ENCODE measurements at regions not wholly inside any gene's neighbourhood (a gene's known extent, or its start where the extent isn't known, plus 50 kb on each side); places are given as distances from the start of the nearest gene placed in this dataset.

DNA sequence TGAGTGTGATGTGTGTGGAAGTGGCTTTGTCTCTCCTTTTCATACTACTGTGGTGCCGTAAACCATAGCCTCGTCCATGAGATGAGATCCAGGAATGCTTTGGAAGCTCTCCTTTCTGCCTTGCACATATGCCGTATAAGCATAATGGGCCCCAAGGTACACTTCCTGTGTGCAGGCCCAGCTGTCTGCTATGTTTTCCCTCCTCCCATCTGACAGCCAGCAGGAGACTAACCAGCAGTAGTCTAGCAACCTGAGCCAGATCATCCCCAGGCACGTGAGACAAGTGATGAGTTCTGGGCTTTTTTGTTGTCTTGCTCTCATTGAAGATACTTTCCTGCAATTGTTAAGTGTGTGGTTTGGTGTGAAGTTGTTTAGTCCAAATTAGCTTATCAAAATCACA lies 555.5 kb upstream of the LRRTM4 start:
- Histone ChIP-seq H3K9me3 (ENCODE audit: control insufficient read depth, insufficient read depth, low read depth, low read length) (no peaks in the 10 kb centered on the region), H3K79me2 (ENCODE audit: control insufficient read depth, insufficient read depth, low read length) (no peaks in the 10 kb centered on the region), H3K27ac (ENCODE audit: insufficient read depth, low read length) (no peak overlapping the region), H3K4me3 (replicated peaks in 1 of 4; ENCODE audit: control extremely low read depth in 1 of 4, insufficient read depth in 1 of 4, low read depth in 3 of 4, low read length in 4 of 4) (no peak overlapping the region), H3K36me3 (ENCODE audit: control insufficient read depth, insufficient read depth, low read length) (no peaks in the 10 kb centered on the region), H3K4me1 (ENCODE audit: control insufficient read depth, extremely low read depth, insufficient read depth, low read length) (no peaks in the 10 kb centered on the region), H3K27me3 (ENCODE audit: control insufficient read depth, insufficient read depth, low read length) (no peaks in the 10 kb centered on the region), H2AFZ (ENCODE audit: low read length) (no peak overlapping the region), H4K20me1 (ENCODE audit: control insufficient read depth, extremely low read depth, insufficient read depth, low read length) (no peaks in the 10 kb centered on the region), H3K9ac (ENCODE audit: insufficient read depth, low read length) (no peak overlapping the region), H3K4me2 (ENCODE audit: extremely low read depth, insufficient read depth, low read length) (no peak overlapping the region)
- TF ChIP-seq, protein P1, sequence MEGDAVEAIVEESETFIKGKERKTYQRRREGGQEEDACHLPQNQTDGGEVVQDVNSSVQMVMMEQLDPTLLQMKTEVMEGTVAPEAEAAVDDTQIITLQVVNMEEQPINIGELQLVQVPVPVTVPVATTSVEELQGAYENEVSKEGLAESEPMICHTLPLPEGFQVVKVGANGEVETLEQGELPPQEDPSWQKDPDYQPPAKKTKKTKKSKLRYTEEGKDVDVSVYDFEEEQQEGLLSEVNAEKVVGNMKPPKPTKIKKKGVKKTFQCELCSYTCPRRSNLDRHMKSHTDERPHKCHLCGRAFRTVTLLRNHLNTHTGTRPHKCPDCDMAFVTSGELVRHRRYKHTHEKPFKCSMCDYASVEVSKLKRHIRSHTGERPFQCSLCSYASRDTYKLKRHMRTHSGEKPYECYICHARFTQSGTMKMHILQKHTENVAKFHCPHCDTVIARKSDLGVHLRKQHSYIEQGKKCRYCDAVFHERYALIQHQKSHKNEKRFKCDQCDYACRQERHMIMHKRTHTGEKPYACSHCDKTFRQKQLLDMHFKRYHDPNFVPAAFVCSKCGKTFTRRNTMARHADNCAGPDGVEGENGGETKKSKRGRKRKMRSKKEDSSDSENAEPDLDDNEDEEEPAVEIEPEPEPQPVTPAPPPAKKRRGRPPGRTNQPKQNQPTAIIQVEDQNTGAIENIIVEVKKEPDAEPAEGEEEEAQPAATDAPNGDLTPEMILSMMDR (conservative IDR thresholded peaks at IDR 0.05 in 1 of 2, IDR thresholded peaks at IDR 0.05 in 1 of 2; ENCODE audit: low read depth in 1 of 2, low read length in 2 of 2) = no peak
- TF ChIP-seq EZH2 (IDR thresholded peaks at IDR 0.05; ENCODE audit: low read length, missing control alignments) = no peak
- no peak for DNase-seq (ENCODE audit: low read depth in 2 of 2)

DNA sequence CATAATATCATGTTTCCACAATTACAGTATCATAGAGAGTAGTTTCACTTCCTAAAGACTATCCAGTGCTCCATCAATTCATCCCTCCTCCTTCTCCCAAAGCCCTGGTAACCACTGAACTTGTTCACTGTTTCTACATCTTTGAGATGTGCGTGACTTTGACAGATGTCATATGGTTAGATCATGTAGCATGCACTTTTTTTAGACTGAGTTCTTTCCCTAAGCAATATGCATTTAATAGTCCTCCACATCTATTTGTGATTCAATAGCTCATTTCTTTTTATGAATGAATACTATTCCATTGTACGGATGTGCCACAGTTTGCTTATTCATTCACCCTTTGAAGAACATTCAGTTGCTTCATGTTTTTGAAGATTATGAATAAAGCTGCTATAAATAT lies 560.4 kb upstream of the LRRTM4 start:
- no peak overlapping the region for H3K27ac ChIP-seq (ENCODE audit: insufficient read depth, low read length)
- DNase-seq (ENCODE audit: low read depth in 2 of 2) = no peak
- H3K27me3 ChIP-seq (ENCODE audit: control insufficient read depth, insufficient read depth, low read length) = no peaks in the 10 kb centered on the region
- H3K4me3 ChIP-seq (replicated peaks in 1 of 4; ENCODE audit: control extremely low read depth in 1 of 4, insufficient read depth in 1 of 4, low read depth in 3 of 4, low read length in 4 of 4) = no peak overlapping the region
- no peaks in the 10 kb centered on the region for H3K9me3 ChIP-seq (ENCODE audit: control insufficient read depth, insufficient read depth, low read depth, low read length)
- no peak for TF ChIP-seq EZH2 (IDR thresholded peaks at IDR 0.05; ENCODE audit: low read length, missing control alignments)
- TF ChIP-seq, protein P1 (conservative IDR thresholded peaks at IDR 0.05 in 1 of 2, IDR thresholded peaks at IDR 0.05 in 1 of 2; ENCODE audit: low read depth in 1 of 2, low read length in 2 of 2) = no peak
- no peak overlapping the region for H3K9ac ChIP-seq (ENCODE audit: insufficient read depth, low read length)
- no peaks in the 10 kb centered on the region for H4K20me1 ChIP-seq (ENCODE audit: control insufficient read depth, extremely low read depth, insufficient read depth, low read length)
- H3K4me2 ChIP-seq (ENCODE audit: extremely low read depth, insufficient read depth, low read length) = no peak overlapping the region
- H3K79me2 ChIP-seq (ENCODE audit: control insufficient read depth, insufficient read depth, low read length) = no peaks in the 10 kb centered on the region
- H2AFZ ChIP-seq (ENCODE audit: low read length) = no peak overlapping the region
- H3K4me1 ChIP-seq (ENCODE audit: control insufficient read depth, extremely low read depth, insufficient read depth, low read length) = no peaks in the 10 kb centered on the region
- H3K36me3 ChIP-seq (ENCODE audit: control insufficient read depth, insufficient read depth, low read length) = no peaks in the 10 kb centered on the region

DNA sequence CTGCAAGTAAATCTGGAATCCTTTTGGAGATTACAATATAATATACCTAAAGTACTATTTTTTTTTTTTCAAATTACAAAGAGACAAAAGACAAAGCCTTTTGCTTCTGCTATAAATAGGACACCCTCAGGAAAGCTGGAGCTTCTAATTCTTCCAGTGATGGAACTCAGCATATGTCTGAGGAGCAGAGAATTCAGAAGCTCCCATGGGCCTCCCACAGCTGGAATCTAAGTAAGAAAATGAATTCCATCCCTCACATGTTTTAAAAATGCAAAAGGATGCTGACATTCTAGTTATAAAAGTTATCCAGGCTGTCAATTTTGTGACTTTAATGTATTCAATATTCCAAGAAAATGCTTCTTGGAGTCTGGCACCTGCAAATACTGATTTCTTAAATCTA lies 571.3 kb upstream of the LRRTM4 start:
- no peak for DNase-seq (ENCODE audit: low read depth in 2 of 2)
- no peak overlapping the region for H3K9ac ChIP-seq (ENCODE audit: insufficient read depth, low read length)
- no peak overlapping the region for H2AFZ ChIP-seq (ENCODE audit: low read length)
- no peaks in the 10 kb centered on the region for H3K27me3 ChIP-seq (ENCODE audit: control insufficient read depth, insufficient read depth, low read length)
- no peaks in the 10 kb centered on the region for H3K4me1 ChIP-seq (ENCODE audit: control insufficient read depth, extremely low read depth, insufficient read depth, low read length)
- H3K79me2 ChIP-seq (ENCODE audit: control insufficient read depth, insufficient read depth, low read length) = no peaks in the 10 kb centered on the region
- TF ChIP-seq, protein P1 (conservative IDR thresholded peaks at IDR 0.05 in 1 of 2, IDR thresholded peaks at IDR 0.05 in 1 of 2; ENCODE audit: low read depth in 1 of 2, low read length in 2 of 2) = no peak
- no peak for TF ChIP-seq EZH2 (IDR thresholded peaks at IDR 0.05; ENCODE audit: low read length, missing control alignments)
- no peak overlapping the region for H3K27ac ChIP-seq (ENCODE audit: insufficient read depth, low read length)
- H3K9me3 ChIP-seq (ENCODE audit: control insufficient read depth, insufficient read depth, low read depth, low read length) = no peaks in the 10 kb centered on the region
- H3K4me2 ChIP-seq (ENCODE audit: extremely low read depth, insufficient read depth, low read length) = no peak overlapping the region
- H4K20me1 ChIP-seq (ENCODE audit: control insufficient read depth, extremely low read depth, insufficient read depth, low read length) = no peaks in the 10 kb centered on the region
- no peaks in the 10 kb centered on the region for H3K36me3 ChIP-seq (ENCODE audit: control insufficient read depth, insufficient read depth, low read length)
- no peak overlapping the region for H3K4me3 ChIP-seq (replicated peaks in 1 of 4; ENCODE audit: control extremely low read depth in 1 of 4, insufficient read depth in 1 of 4, low read depth in 3 of 4, low read length in 4 of 4)
